Pancreas (tissue), 10 donors: ENCODE measurements at regions not wholly inside any gene's neighbourhood (a gene's known extent, or its start where the extent isn't known, plus 50 kb on each side); places are given as distances from the start of the nearest gene placed in this dataset.

Experiments used
- ATAC-seq, 4 donors: fragments of 200-7000 bp; cut with Tn5 transposase; one replicate each; pipeline versions ENCODE4 v1.8.0 to v1.9.1; 2020; ENCODE audit warnings: mild to moderate bottlenecking in 4 of 4, moderate library complexity in 4 of 4
- DNase-seq, 6 donors: peaks; one replicate each; pipeline ENCODE4 v3.0.0-alpha.2; 2020
- FAIRE-seq: peaks from 2 replicates; lab custom pipeline; 2012; peaks lifted over from hg19 to GRCh38; lab: Jason Lieb, UNC
- H3K27ac ChIP-seq, 4 donors: fragments of 200-600 bp; sonication (generic); 1 replicate in 3 of 4; 2 replicates in 1 of 4; pipeline versions ENCODE4 v1.5.0 to v1.8.0; 2020
- H3K27me3 ChIP-seq, 4 donors: fragments of 200-600 bp; one replicate each; pipeline ENCODE4 v1.8.0; 2021
- H3K36me3 ChIP-seq, 3 donors: fragments of 200-600 bp; sonication (generic) in 1 of 3; one replicate each; pipeline versions ENCODE4 v1.5.0 to v1.8.0; 2020 to 2021
- H3K4me1 ChIP-seq, 3 donors: fragments of 200-600 bp; one replicate each; pipeline ENCODE4 v1.8.0; 2021
- H3K4me3 ChIP-seq, 4 donors: fragments of 200-600 bp; sonication (generic) in 2 of 4; one replicate each; pipeline versions ENCODE4 v1.5.0 to v1.8.0; 2020 to 2021
- H3K9me3 ChIP-seq, 4 donors: fragments of 200-600 bp; one replicate each; pipeline ENCODE4 v1.8.0; 2021
- CTCF ChIP-seq, 4 donors: fragments of 200-600 bp; sonication (generic) in 3 of 4; IDR thresholded peaks; one replicate each; pipeline versions ENCODE4 v1.5.0 to v1.8.0; 2021; ENCODE audit warnings: antibody characterized with exemption in 4 of 4
- WGBS, 2 donors: extraction: QIAGEN DNeasy Blood & Tissue Kit; methylation state at CpG; one replicate each; pipeline ENCODE4 v1.1.7; 2013; 5-methylcytosine and 5-hydroxymethylcytosine counted together
- intact Hi-C, 3 donors: fragments of 100-400 bp; cut with DNase I; formaldehyde crosslinking; loops; one replicate each; pipeline versions ENCODE4 v1.11.1 to v1.14.2; 2022
- donor health status: healthy with polysubstance abuse.
- donor health status: DM: no; HTN: no; CAD: no; lungs with moderate emphysema.
- donor health status: DM: no; HTN: no; CAD: no.
- donor health status: control.
- donor health status: control.
- donor health status: Bipolar disorder and iron deficiency.
- donor health status: DM: yes; HTN: yes; CAD: no.
- donor health status: DM: no; HTN: no; CAD: no.
- donor health status: DM: no; HTN: no; CAD: no.
- donor health status: DM: yes; HTN: yes; CAD: no.

- no peaks in the 10 kb centered on the region for H3K4me1 ChIP-seq
- peak in 1 of 4 donors; percentile 19 for TF ChIP-seq CTCF (IDR thresholded peaks at IDR 0.05)
- WGBS, 2 donors, result 48 to 51% methylated on average over 8 of the region's 8 CpGs
- no peaks in the 10 kb centered on the region for H3K27me3 ChIP-seq
- FAIRE-seq, result no peak
- DNase-seq, result peak in 1 of 6 donors; percentile 27
- no peaks in the 10 kb centered on the region for H3K9me3 ChIP-seq
- H3K27ac ChIP-seq, result no peak overlapping the region
- intact Hi-C loops, result no loop called here
- H3K36me3 ChIP-seq, result no peaks in the 10 kb centered on the region
- H3K4me3 ChIP-seq, result no peak overlapping the region
- ATAC-seq, result peak in 3 of 4 donors; percentile 56 to 63 (median 56)
These were observed 701.4 kb upstream of the COBL start for GRCh38 chr7:52017802-52018679.

GRCh38 chr7:52009181-52009580 lies 692.6 kb upstream of the COBL start:
- H3K36me3 ChIP-seq, result no peaks in the 10 kb centered on the region
- no peak overlapping the region for H3K4me3 ChIP-seq
- H3K4me1 ChIP-seq, result no peaks in the 10 kb centered on the region
- H3K9me3 ChIP-seq, result no peaks in the 10 kb centered on the region
- no peak for ATAC-seq
- no peak overlapping the region for H3K27ac ChIP-seq
- H3K27me3 ChIP-seq, result no peaks in the 10 kb centered on the region
- no peak for FAIRE-seq
- WGBS, 2 donors, result 46 to 58% methylated on average over 1 of the region's 1 CpG
- intact Hi-C loops, result no loop called here
- no peak for TF ChIP-seq CTCF (IDR thresholded peaks at IDR 0.05)
- DNase-seq, result no peak

GRCh38 chr7:52006674-52007073 lies 690.1 kb upstream of the COBL start:
- H3K36me3 ChIP-seq, result no peaks in the 10 kb centered on the region
- H3K27me3 ChIP-seq, result no peaks in the 10 kb centered on the region
- ATAC-seq, result no peak
- H3K27ac ChIP-seq, result no peak overlapping the region
- no peak overlapping the region for H3K4me3 ChIP-seq
- no peak for FAIRE-seq
- no peak for TF ChIP-seq CTCF (IDR thresholded peaks at IDR 0.05)
- 13 to 20% methylated on average over 1 of the region's 1 CpG for WGBS, 2 donors
- intact Hi-C loops, result no loop called here
- no peak for DNase-seq
- H3K4me1 ChIP-seq, result no peaks in the 10 kb centered on the region
- H3K9me3 ChIP-seq, result no peaks in the 10 kb centered on the region

GRCh38 chr7:52005613-52006012 lies 689.0 kb upstream of the COBL start:
- ATAC-seq, result no peak
- TF ChIP-seq CTCF (IDR thresholded peaks at IDR 0.05), result no peak
- DNase-seq, result no peak
- H3K4me3 ChIP-seq, result no peak overlapping the region
- H3K36me3 ChIP-seq, result no peaks in the 10 kb centered on the region
- H3K4me1 ChIP-seq, result no peaks in the 10 kb centered on the region
- H3K27me3 ChIP-seq, result no peaks in the 10 kb centered on the region
- intact Hi-C loops, result no loop called here
- no peak overlapping the region for H3K27ac ChIP-seq
- WGBS, 2 donors, result 64 to 66% methylated on average over 4 of the region's 4 CpGs
- no peak for FAIRE-seq
- no peaks in the 10 kb centered on the region for H3K9me3 ChIP-seq

GRCh38 chr7:51995596-51996179 lies 679.1 kb upstream of the COBL start:
- Histone ChIP-seq H3K9me3 (no peaks in the 10 kb centered on the region), H3K4me1 (no peaks in the 10 kb centered on the region), H3K27me3 (no peaks in the 10 kb centered on the region), H3K36me3 (no peaks in the 10 kb centered on the region), H3K27ac (no peak overlapping the region), H3K4me3 (no peak overlapping the region)
- intact Hi-C loops, result no loop called here
- FAIRE-seq (no peak), DNase-seq (no peak), ATAC-seq (no peak)
- WGBS, 2 donors, result 35 to 52% methylated on average over 2 of the region's 2 CpGs
- no peak for TF ChIP-seq CTCF (IDR thresholded peaks at IDR 0.05)
